Esophagus muscularis mucosa (tissue), 4 donors: ENCODE measurements at regions not wholly inside any gene's neighbourhood (a gene's known extent, or its start where the extent isn't known, plus 50 kb on each side); places are given as distances from the start of the nearest gene placed in this dataset.

Experiments used
- CTCF ChIP-seq, 3 experiments: fragments of 200-600 bp in 2 of 3; fragments of 450-650 bp in 1 of 3; sonication (generic) in 2 of 3; IDR thresholded peaks; one replicate each; pipeline ENCODE4 v1.5.1; 2017 to 2019; ENCODE audit warnings: antibody characterized with exemption in 3 of 3, mild to moderate bottlenecking in 2 of 3, moderate library complexity in 1 of 3
- EP300 ChIP-seq: sonication (generic); formaldehyde crosslinking; IDR thresholded peaks from one replicate; pipeline ENCODE4 v1.6.1; 2017; ENCODE audit warnings: antibody characterized with exemption
- POLR2AphosphoS5 ChIP-seq, 2 donors: sonication (generic); formaldehyde crosslinking; IDR thresholded peaks; one replicate each; pipeline ENCODE4 v1.6.1; 2017; ENCODE audit warnings: antibody characterized with exemption in 2 of 2

- TF ChIP-seq CTCF (IDR thresholded peaks at IDR 0.05) (no peak), POLR2AphosphoS5 (IDR thresholded peaks at IDR 0.05) (no peak), EP300 (no peak)
These were observed 319.2 kb downstream of the ENC1 start for GRCh38 chr5:74321326-74321725.
